AG04449 (cell line): ENCODE measurements at regions not wholly inside any gene's neighbourhood (a gene's known extent, or its start where the extent isn't known, plus 50 kb on each side); places are given as distances from the start of the nearest gene placed in this dataset.

Source experiments
- CTCF ChIA-PET: fragments of 350-600 bp; formaldehyde crosslinking; extraction: SDS; loops from one replicate; lab custom pipeline; 2021; ENCODE audit warnings: antibody characterized with exemption; lab: Yijun Ruan, JAX
- POLR2A ChIA-PET: fragments of 400-600, 350-600 bp; formaldehyde crosslinking; extraction: SDS; loops from one replicate; lab custom pipeline; 2020; ENCODE audit warnings: antibody characterized with exemption, inconsistent platforms; lab: Yijun Ruan, JAX
- DNase-seq: peaks from one replicate; pipeline ENCODE4 v3.0.0-alpha.2; 2010; ENCODE audit warnings: low read depth, low spot score
- H3K4me3 ChIP-seq: 2 replicates; pipeline ENCODE4 v1.5.1; 2011; ENCODE audit warnings: low read depth, mild to moderate bottlenecking, control low read depth, low read length
- TF ChIP-seq, protein P1 (sequence below): IDR thresholded peaks from one replicate; pipeline ENCODE4 v1.5.1; 2011; ENCODE audit warnings: mild to moderate bottlenecking, moderate library complexity, low read length, control low read depth, inconsistent platforms; ENCODE audit not compliant: insufficient read depth; ENCODE audit errors: missing control alignments

DNA sequence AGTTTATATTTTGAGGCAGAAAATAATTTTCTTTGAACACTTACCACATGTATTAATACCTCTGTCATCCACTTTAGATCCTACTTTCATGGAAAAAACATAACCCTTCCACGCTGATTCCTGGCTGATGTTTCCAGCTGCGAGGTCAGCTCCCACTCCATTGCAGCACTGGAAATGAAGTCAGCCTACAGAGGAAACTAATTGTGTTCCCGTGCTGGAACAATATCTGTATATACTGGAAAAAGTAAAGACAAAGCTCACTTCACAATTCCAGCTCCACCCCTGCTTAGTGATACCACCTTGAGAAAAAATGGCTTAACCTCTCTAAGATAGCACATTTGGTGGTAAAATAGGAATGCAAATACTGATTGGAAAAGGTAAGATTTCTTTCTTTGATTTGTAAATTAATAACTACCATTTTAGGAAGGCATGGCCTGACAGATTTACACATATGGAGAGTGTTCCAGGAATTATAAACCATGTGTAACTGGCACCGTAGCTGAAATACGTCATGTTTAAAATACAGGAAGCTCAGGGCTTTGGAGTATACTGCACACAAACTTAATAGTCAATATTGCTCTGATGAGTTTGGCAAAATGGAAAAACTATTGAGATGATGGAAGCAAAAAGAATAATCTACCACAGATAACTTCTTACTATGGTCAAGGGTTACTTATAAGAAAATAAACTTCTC lies 90.0 kb downstream of the TRIB2 start:
- ChIA-PET POLR2A (interaction anchor here (1.3 kb wide), 1 partner anchor 12 kb away, joined by 6 read pairs; no protein-coding TSS in a partner anchor), CTCF (interaction anchor here (1.1 to 1.9 kb wide), 5 partner anchors 9 to 124 kb away, joined by 3 to 10 read pairs (median 4); no protein-coding TSS in a partner anchor)
- TF ChIP-seq, protein P1, sequence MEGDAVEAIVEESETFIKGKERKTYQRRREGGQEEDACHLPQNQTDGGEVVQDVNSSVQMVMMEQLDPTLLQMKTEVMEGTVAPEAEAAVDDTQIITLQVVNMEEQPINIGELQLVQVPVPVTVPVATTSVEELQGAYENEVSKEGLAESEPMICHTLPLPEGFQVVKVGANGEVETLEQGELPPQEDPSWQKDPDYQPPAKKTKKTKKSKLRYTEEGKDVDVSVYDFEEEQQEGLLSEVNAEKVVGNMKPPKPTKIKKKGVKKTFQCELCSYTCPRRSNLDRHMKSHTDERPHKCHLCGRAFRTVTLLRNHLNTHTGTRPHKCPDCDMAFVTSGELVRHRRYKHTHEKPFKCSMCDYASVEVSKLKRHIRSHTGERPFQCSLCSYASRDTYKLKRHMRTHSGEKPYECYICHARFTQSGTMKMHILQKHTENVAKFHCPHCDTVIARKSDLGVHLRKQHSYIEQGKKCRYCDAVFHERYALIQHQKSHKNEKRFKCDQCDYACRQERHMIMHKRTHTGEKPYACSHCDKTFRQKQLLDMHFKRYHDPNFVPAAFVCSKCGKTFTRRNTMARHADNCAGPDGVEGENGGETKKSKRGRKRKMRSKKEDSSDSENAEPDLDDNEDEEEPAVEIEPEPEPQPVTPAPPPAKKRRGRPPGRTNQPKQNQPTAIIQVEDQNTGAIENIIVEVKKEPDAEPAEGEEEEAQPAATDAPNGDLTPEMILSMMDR: no peak
- DNase-seq: no peak
- H3K4me3 ChIP-seq: no peak overlapping the region

DNA sequence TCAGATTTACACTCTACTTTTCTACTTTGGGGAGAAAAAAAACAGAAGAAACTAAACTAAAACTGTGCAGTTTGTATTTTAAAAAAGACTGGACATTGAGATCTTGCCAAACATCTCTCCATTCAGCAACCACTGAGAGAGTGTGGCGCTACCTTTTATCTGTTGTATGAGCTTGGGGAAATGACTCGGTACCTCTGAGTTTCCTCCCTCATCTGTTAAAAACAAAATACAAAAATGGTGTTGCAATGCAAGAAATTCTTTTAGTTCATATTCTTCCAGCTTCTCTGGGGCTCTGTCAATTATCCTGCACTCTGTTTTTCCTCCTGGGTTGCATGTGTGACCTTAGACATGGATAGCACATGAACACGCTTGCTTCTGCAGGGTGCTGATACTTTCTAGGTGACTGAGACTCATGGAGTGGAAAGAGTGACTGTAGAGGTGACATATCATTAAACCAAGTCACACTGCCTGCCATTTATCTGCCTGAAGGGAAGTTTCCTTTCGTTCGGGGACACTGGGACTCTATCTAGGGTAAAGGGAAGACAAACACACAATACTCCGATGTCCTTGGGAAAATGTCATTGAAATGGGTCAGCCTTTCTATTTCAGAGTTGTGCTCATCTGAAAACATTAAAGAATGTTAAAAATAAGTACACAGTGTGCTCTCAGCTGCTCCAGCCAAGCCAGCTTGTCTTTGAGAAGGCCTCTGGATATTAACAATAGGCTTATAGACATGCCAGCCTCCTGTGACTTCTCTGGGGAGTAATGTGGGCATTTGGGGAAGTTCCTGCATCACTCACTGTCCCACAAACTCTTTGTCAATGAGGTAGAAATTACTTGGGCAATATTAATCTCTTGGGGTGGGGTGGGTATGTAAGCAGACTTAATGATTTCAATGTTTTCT lies 91.4 kb downstream of the TRIB2 start:
- no peak overlapping the region for H3K4me3 ChIP-seq
- DNase-seq: no peak
- ChIA-PET CTCF (no interaction called here), POLR2A (no interaction called here)
- TF ChIP-seq, protein P1: no peak

DNA sequence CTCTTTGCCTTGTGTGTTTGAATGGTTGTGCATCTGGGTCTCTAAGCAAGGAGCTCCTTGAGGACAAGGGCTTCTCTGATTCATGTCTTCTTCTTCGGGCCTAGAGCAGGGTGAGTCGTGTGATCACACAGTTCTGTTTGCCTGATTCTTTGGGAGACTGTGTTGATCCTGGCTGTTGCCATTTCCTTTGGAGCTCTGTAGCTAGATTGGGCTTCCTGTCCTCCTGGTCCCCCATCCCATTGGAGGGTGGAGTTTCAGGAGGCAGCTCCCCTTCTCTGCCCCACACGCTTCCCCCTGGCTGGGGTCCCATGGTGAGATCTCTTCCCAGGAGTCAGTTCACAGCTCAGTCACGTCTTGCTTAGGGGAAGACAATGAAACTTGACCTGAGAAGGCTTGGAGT lies 92.8 kb downstream of the TRIB2 start:
- ChIA-PET POLR2A (no interaction called here), CTCF (no interaction called here)

DNA sequence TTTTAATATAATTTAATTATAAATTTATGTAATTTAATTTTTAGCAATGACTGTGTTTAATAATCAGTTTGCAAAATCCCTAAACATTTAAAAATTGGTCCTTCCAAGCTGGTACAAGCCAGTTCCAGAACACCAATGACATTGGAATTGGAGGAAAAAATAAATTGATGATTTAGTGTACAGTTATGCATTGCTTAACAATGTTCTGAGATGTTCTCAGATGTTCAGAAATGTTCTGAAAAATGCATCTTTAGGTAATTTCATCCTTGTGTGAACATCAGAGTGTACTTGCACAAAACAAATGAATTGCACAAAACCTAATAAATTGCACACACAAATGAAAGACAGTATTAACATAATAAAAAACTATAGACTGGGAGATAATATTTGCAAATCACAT lies 95.2 kb downstream of the TRIB2 start:
- ChIA-PET CTCF (no interaction called here), POLR2A (no interaction called here)
- TF ChIP-seq, protein P1: no peak
- no peak for DNase-seq
- H3K4me3 ChIP-seq: no peak overlapping the region

More for the DNA sequence above, 92.8 kb downstream of the TRIB2 start:
- no peak overlapping the region for H3K4me3 ChIP-seq
- no peak for DNase-seq
- TF ChIP-seq, protein P1: no peak

DNA sequence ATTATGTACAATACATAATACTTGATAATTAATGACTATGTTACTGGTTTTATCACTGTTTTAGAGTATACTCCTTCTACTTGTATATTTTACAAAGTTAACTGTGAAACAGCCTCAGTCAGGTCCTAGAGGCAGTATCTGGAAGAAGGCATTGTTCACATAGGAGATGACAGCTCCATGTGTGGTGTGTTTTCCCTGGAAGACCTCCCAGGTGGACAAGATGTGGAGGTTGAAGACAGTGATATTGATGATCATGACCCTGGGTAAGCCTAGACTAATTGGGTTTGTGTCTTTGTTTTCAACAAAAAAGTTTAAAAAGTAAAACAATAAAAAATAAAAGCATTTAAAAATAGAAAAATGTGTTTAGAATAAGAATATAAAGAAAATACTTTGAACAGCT lies 96.4 kb downstream of the TRIB2 start:
- TF ChIP-seq, protein P1: no peak
- DNase-seq: no peak
- ChIA-PET CTCF (no interaction called here), POLR2A (no interaction called here)
- no peak overlapping the region for H3K4me3 ChIP-seq
